H1 (cell line): ENCODE measurements at regions not wholly inside any gene's neighbourhood (a gene's known extent, or its start where the extent isn't known, plus 50 kb on each side); places are given as distances from the start of the nearest gene placed in this dataset.

Source experiments
- EGR1 ChIP-seq: IDR thresholded peaks from 2 replicates; pipeline ENCODE4 v1.6.1; 2011; ENCODE audit warnings: low read depth, low read length, borderline replicate concordance
- RAD21 ChIP-seq, 2 experiments: IDR thresholded peaks in 1 of 2; conservative IDR thresholded peaks in 1 of 2; 2 replicates each; pipeline ENCODE4 v1.6.1; 2011; ENCODE audit warnings: low read depth in 2 of 2, low read length in 2 of 2, improper control_type of control experiment in 1 of 2, inconsistent platforms in 1 of 2, mild to moderate bottlenecking in 1 of 2, moderate library complexity in 1 of 2

GRCh38 chr10:10960534-10960933 lies 57.1 kb upstream of the CELF2 start (continued):
- TF ChIP-seq EGR1 (no peak), RAD21 (IDR thresholded peaks at IDR 0.05 in 1 of 2, conservative IDR thresholded peaks at IDR 0.05 in 1 of 2; ENCODE audit: low read depth in 2 of 2, low read length in 2 of 2) (0 out of 4 replicates have a peak, but pooled peaks of 1 of the 2 experiments have one; percentile 4)
